ENCODE measurements at regions not wholly inside any gene's neighbourhood (a gene's known extent, or its start where the extent isn't known, plus 50 kb on each side); places are given as distances from the start of the nearest gene placed in this dataset.

DNA sequence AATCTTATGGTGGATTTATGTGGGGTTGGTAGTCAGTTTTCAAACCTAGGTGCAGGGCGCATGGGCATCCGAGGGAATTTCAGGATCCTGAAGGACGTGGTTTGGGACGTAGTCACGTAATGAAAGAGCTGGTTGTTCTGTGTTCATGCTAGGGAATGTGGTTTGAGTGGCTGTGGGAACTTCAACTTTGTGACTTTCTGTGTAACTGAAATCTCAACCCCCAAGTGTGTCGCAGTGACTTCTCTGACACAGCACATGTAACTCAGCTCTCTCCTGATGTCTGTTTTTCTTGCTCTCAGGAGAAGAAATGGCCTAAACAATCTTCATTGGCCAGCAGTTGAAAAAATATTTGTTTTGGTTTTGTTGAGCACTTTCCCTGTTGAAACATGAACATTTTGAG, 199.0 kb downstream of the PTEN start:
- DNase-seq: no peak

DNA sequence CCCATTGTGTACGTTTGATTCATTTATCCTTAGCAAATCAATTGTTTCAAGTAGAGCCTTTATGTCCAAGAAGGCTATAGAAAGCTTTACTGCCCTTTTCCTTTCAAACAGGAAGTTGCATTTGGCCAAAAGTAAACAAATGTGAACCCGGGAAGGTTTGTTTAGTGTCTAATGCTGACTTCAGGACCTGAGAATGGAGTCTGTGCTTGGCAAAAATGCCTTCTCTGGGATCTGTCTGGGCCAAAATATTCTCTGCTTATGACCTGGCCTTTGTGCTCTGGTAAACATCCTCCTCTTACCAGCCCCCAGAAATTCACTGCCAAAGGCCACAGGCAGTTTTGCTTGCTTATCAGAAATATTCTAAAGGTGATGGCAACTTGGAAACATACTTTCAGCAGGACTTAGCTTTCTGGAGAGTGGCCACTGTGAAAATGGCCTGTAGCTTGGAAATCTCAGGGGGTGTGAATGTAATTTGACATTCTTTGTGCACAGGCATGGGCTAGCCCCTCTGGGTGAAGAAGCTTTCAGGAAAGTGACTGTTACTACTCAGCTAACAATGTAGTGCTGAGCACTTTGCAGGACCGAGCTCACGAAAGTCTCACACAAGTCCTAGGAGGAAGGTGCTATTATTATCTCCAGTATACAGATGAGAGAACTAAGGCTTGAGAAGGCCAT, 199.5 kb downstream of the PTEN start:
- no peak for DNase-seq

DNA sequence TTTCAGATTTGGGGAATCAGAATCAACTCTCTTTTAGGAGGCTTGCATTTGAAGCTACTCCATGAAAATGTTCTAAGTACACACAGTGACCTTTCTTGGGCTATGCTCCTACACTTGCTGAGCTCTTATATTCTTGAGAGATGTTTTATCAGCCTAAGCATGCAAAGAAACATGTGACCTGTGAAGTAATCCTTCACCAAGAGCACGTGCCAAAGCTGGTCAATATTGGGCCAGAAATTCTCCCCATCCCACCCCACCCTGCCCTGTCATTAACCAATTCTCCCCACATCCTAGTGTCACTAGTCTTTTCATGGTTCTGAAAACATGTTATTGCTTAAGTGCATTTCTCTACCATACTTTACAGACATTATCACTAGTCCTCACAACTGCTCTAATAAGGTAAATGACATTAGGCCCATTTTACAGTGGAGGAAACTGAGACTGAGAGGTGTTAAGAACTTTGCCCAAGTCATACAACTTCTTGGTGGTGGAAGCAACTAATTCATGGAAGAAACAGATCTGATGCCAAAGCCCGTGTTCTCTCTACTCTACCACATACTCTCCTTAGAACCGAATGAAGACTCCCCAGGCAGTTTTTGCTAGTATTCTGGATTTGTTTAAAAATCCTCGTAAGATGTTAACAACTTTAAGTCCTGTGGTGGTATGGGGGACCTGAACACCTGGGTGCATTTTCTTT, 200.6 kb downstream of the PTEN start:
- no peak for DNase-seq

DNA sequence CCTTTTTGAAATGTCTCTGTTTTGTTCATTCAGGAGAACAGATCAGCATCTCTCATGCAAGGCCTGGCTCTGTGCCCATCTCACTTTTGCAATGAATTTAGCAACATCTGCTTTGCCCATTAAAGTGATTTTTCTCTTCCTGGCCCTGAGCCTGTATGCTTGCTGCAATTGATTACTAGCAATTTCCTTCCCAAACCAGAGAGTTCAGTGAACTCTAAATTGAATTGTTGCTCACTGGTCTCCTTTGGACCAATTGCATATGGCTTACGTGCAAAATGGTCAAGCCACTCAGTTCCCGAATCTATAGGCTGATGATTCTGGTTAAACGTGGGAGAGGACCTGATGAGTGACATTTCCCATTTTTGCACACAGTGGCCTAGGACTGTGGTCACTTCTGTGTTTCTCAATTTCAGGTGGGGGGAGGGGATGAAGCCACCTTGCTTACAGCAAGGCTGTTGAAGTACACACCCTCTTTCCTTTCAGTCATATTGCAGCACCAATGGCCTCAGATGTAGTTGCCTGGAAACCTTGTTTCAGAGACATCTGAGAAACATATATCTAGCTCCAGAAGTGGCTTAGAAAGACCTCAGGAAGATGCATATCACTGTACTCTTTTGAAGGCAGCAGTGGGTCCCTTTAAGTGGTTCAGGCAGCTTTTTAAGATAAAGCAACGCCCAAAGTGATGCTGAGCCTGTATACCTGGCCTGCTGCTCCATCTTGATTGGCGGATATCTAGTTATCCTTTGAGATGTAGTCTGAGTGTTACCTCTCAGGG, 201.4 kb downstream of the PTEN start:
- DNase-seq: peak; percentile 25

DNA sequence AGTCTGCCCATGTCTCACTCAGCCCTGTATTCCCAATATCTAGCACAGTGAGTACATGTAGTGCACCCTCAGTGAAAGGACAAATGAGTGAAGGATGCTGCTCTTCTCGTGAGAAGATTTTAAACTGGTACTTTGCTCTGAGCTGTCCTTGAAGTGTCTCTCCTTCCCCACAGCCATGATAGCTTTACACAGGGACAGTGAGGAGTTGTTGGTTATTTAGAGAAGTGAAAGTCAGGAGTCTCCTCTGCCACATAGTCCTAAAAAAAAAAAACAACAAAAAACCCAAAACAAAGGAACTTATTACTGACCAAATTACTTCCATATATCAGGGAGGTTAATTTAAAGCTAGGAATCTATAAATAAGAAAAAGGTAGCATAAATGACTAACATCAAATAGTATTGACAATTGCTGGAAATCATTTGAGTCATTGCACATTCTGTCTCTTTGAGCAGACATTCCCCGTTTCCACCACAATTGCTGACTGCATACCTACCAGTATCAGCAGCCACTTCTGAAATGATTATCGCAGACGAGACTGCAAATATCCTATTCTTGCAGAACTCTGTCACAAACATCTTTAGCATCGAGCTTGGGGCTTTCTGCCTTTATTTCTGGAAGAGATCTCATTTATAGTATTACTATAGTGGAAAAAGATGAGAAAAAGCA, 202.1 kb downstream of the PTEN start:
- no peak for DNase-seq

DNA sequence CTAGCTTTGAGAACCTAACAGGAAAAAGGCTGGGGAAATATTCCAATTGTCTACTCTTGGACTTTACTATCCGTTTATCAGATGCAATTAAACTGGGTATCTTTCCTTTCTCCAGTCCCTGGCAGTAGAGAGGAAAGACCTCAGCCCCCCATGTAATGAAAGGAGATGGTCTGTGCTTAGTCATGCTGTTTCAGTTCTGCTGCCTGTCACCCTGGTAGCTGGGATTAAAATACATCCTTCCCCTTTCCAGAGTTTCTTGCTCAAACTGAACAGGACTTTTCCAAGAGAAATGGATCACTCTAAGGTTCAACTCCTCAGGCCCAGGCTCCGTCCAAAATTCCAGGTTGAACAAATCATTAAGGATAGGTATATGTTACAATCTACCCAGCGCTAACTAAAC, 202.9 kb downstream of the PTEN start:
- no peak for DNase-seq

DNA sequence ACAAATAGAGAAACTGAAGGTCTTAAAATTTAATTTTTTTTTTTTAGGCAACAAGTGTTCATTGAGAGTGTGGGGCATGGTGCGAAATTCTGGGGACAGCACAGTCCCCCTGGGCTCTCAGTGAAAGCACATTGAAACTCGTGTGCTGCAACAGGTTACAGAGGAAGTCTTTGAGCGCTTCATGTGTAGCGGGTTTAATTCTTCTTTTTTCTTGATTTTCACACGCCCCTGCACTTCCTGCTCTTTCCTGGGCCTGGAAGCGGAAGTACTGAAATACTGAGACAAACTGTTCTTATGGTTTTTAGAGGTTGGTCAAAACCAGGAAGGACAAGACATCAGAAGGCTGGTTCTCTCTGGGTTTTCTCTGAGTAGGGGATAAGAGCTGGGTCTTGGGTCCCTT, 203.5 kb downstream of the PTEN start:
- DNase-seq: no peak

DNA sequence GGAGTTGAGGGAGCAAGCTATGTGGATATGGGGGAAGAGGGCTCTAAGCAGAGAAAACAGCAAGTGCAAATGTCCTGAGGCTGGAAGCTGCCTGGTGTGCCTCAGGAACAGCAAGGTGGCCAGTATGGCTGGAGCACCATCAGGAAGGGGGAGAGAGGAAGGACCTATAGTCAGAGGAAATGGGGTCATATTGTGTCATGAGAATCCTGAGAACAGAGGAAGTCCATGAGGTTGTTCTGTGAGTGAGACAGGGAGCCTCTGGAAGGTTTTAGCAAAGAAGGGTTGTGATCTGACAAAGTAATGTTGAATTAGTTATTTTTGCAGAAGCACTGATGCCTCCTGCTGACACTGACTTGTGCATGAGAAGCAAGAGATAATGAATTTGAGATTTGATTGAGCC, 204.3 kb downstream of the PTEN start:
- no peak for DNase-seq

GRCh38 chr10:88069338-88069737, 205.9 kb downstream of the PTEN start:
- DNase-seq: no peak

GRCh38 chr10:88070080-88070880, 206.9 kb downstream of the PTEN start:
- no peak for DNase-seq

GRCh38 chr10:88071879-88072278, 208.5 kb downstream of the PTEN start:
- no peak for DNase-seq

DNA sequence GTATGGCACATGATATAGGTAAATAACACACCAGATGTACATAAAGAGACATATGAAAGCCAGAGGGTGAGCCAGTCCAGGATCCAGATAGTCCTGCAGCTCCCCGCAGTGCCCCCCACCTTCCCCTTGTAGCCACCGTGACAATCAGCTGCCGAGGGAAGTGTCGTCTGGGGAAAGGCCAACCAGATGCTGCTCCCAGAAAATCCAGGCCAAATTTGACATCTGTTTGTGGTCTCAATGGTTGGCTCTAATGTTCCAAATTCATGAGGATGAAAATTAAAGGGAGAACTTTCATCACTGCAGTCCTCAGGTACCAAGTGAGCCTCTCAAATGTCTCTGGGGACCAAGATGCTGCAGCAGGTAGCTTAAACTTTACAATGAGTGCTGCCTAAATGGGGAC, 210.3 kb downstream of the PTEN start:
- no peak for DNase-seq

- no peak for DNase-seq
Observed at GRCh38 chr10:88074971-88075370, 211.5 kb downstream of the PTEN start.

GRCh38 chr10:88076027-88076880, 212.8 kb downstream of the PTEN start:
- DNase-seq: no peak

DNA sequence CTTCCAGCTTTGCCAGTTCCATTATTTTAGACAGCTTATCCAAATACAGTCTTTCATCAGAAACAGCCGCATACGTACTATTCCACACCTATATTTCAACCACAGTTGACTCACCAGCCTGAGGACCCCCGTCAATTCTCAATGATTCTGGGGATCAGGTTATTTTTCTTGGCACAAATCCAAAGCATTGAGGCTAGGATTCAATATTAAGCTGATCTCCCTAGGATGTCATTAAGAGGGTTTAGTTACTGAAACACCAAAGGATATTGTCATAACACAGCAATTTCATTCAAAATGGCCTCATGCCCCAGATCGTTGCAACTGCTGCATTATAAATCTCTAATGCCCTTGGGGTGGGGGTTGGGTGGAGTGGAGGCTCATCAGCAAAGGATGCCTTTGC, 214.6 kb downstream of the PTEN start:
- no peak for DNase-seq

DNA sequence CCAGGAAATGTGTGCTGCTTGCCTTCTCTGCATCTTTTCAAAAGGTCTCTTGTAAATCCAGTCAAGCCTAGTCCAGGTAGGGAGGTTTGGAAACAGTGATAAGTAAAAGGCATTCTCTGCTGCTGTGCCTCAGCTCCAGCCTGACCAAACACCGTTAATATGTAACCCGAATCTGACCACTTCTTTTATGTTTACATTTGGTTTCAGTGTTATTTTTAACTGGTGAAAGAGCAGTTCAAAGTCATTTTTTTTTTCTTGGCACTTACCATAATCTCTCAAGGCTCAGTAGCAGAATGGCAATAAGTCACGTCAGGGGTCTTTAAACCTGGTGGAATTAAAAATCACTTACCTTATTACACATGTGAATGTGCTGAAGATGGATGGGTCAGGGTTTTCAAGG, 216.8 kb downstream of the PTEN start:
- DNase-seq: no peak

DNA sequence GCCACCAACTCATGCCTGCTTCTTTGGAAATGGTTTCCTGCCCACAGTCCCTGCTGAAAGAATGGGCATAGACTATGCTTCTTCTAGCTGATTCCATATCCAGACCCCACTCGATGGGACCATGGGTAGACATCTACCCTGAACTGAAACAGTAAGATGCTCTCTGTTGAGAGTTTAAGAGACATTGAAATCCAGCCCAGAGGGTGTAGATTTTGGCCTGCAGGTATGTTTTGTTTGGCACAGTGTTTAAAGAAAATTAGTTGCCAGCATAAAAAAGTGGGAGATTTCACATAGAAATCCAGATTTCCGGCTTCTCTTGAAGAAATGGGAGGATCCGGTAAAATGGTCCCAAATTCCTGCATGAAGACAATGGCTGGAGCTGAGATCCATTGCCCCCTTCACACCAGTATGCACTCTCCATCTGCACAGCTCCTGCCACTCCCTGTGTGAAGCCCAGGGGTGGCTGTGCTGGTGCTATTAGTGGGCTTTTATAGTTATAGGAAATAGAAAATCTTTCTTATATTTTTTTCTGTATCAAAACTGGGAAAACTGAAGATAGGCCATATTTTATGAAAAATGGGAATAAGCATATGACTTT, 218.1 kb downstream of the PTEN start:
- DNase-seq: no peak

GRCh38 chr10:88082391-88082790, 219.0 kb downstream of the PTEN start:
- DNase-seq: no peak

DNA sequence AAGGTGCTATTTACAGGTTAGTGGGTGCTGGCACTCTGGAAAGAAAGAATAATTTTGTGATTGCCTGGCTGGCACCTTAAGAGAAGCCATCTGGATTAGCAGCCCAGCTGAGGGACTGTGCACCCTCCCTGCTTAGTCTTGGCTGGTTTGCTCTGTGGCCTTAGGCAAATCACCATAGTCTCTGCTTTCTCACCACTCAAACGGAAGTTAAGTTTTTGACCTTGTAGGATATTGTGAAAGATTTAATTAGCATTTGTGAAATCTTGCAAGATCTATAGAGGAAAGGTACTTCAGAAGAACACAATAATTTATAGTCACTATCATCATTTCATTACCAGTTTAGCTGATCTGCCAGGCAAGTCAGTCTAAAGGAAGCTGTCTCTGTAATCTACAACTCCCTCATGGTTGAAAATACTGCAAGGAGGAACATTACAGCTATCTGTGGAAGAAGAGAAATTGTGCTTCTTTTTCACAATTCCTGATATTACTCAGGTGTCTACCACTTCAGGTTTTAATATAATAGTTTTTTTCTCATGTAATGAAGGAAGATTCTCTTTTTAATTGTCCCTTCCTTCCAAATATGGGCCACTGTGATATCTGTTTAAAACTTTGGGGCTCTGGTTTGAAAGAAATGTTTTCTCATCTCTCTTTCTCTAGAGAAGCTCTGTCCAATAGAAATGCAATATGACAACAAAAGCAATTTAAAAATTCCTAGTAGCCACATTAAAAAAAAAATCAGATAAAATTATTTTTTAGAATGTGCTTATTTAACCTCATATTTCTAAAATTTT, 219.6 kb downstream of the PTEN start:
- no peak for DNase-seq

GRCh38 chr10:88083597-88083989, 220.2 kb downstream of the PTEN start:
- DNase-seq: no peak

All from hematopoietic multipotent progenitor cell treated with erythropoietin and hydrocortisone succinate and interleukin-3 and kit ligand, for 8 days (in vitro differentiated cells).